ENCODE measurements at regions not wholly inside any gene's neighbourhood (a gene's known extent, or its start where the extent isn't known, plus 50 kb on each side); places are given as distances from the start of the nearest gene placed in this dataset.

DNA sequence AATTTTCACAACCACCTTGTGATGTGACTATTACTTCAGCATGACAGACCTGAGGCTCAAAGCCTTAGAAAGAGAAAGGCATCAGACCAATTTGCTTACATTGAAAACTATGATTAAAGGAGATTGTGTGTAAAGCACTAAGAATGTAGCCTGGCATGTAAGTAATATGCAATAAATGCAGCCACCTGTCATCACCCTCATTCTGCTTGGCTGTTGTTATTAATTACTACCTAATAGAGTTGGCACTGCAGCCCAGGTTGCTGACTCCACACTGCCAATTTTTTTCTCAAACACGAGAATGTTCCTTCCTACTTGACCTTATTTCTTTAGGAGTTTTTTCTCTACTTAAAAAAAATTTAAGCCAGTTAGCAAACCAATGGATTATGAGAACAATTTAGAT, 61.2 kb upstream of the NPVF start:
- TF ChIP-seq, protein P1, sequence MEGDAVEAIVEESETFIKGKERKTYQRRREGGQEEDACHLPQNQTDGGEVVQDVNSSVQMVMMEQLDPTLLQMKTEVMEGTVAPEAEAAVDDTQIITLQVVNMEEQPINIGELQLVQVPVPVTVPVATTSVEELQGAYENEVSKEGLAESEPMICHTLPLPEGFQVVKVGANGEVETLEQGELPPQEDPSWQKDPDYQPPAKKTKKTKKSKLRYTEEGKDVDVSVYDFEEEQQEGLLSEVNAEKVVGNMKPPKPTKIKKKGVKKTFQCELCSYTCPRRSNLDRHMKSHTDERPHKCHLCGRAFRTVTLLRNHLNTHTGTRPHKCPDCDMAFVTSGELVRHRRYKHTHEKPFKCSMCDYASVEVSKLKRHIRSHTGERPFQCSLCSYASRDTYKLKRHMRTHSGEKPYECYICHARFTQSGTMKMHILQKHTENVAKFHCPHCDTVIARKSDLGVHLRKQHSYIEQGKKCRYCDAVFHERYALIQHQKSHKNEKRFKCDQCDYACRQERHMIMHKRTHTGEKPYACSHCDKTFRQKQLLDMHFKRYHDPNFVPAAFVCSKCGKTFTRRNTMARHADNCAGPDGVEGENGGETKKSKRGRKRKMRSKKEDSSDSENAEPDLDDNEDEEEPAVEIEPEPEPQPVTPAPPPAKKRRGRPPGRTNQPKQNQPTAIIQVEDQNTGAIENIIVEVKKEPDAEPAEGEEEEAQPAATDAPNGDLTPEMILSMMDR (IDR thresholded peaks at IDR 0.05; ENCODE audit: insufficient read depth, missing control alignments) = no peak
- DNase-seq (ENCODE audit: insufficient read length, low spot score) (no peak), FAIRE-seq (no peak)

DNA sequence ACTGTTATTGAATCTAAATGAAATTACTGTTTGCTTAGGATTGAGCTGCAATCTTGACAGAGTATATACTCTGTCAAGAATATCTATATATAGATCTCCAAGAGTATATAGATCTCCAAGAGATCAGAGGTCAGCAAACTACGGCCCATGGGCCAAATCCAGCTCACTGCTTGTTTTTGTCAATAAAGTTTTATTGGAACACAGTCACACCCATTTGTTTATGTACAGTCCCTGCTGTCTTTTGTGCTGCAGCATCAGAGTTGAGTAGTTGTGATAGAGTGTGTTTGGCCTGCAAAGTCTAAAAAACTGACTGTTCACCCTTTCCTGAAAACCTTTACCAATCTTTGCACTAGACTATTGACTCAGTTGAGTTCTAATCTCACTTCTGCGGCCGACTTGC, 66.3 kb upstream of the NPVF start:
- TF ChIP-seq, protein P1 (IDR thresholded peaks at IDR 0.05; ENCODE audit: insufficient read depth, missing control alignments) = no peak
- no peak for FAIRE-seq

DNA sequence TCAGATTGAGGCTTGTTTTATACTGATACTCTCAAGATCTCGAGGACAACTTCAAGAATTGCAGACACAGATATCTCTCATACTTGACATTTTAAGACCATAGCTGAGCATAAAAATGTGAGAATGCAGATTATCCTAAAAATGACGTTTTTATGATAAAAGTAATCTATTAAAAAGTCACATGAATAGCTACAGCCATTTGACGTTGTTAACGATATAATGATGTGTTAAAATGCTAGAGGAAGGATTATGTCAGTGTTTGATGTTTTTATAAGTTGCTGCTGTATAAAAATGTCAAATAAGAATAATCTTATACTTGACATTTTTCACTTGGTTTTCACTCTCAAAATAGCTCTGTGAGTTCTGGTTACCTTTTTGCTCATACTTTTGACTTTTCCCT, 67.1 kb upstream of the NPVF start:
- TF ChIP-seq, protein P1 (IDR thresholded peaks at IDR 0.05; ENCODE audit: insufficient read depth, missing control alignments) = no peak
- DNase-seq (ENCODE audit: insufficient read length, low spot score) = no peak
- no peak for FAIRE-seq

More for the DNA sequence above, 66.3 kb upstream of the NPVF start:
- DNase-seq (ENCODE audit: insufficient read length, low spot score) = no peak

DNA sequence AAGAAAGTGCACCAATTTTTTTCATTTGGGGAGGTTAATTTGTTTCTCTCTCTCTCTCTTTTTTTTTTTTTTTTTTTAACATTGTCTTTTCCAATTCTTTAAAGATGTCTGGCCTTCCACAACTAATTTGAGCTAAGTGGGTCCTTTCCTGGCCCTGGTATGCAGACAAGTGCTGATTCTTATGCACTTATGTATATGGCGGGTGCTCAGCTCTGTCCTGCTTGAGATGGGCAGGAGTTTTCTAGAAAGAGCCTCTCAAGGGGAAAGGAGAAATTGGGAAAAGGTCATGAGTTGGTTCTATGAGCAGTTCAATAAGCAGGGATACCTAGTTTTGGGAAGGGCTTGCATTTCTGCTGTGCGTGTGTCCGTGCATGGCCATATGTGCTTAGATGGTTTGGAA, 67.8 kb upstream of the NPVF start:
- no peak for FAIRE-seq
- TF ChIP-seq, protein P1 (IDR thresholded peaks at IDR 0.05; ENCODE audit: insufficient read depth, missing control alignments) = no peak
- no peak for DNase-seq (ENCODE audit: insufficient read length, low spot score)

DNA sequence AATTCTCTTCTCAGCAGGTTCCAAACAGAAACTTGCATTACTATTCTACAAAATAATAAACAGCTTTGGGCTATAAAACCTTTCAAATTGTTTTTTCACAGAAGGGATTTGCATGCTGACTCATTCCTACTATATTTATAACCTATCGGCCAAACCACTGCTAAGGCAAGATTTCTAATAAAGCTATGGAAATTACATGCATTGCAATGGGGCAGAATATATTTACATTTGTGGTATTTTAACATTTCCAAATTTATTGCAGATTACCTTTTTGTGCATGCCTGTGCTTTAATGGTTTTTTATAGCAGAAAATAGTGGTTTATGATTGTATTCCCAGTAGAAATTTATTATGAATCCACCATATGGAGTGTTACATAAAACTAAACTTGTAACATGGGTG, 69.0 kb upstream of the NPVF start:
- TF ChIP-seq, protein P1 (IDR thresholded peaks at IDR 0.05; ENCODE audit: insufficient read depth, missing control alignments) = no peak
- no peak for FAIRE-seq
- DNase-seq (ENCODE audit: insufficient read length, low spot score) = no peak

DNA sequence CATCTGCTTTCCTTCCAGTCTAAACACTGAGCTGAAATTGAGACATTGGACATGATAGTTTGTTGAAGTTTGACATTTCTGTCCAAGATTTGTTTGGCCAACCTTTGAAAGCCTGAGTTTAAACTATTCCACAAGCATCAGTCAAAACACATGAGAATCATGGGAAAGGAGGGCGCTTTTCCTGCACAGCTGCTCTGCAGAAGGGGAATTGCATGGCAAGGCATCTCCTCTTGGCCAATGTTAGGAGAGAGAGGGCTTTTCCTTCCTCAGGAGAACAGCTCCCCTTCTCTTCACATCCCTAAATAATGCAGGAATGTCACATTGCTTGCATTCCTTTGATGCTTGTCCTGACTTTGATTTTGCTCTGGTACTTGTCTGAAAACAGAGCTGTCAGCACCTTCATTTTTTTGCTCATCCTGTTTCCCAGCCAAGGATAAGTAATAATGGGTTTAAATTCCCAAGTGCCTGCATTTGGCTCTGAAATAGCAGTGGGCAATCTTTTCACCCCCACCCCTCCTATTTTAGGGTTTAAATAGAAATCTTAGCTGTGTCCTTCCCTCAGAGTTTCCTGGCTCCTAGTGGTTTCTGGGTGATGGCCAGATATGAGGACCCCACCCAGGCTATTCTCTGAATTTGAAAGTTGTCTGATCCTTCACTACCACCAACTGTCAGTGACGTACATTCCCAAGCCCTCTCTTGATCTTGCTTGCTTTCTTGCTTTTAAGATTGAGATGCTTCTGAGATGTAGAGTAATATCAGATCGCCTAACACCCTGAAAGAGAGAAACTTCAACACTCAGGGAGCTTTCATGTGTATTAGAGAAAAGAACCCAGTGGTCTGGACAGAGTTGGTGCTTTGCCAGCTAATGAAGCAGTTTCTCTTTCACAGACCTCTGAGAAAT, 75.2 kb upstream of the NPVF start:
- TF ChIP-seq, protein P1 (IDR thresholded peaks at IDR 0.05; ENCODE audit: insufficient read depth, missing control alignments) = no peak
- no peak for FAIRE-seq
- DNase-seq (ENCODE audit: insufficient read length, low spot score) = no peak

DNA sequence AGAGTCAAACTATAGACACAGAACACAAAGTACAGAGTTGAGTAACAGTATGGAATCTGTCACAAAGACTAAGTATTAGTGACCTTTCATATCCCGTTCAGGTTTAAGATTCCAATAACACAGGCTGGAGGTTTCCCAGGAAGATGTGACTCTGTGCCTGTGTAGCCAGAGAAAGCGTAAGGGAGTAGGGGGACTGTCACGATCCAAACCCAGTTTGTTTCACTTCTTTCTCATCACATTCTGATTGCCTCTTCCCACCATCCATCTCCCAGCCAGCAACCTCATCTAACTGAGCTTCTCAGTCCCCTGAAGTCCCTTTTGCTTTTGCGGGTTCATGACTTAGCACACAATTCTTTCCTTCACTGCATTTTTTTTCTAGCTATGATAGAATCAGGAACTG, 76.4 kb upstream of the NPVF start:
- TF ChIP-seq, protein P1 (IDR thresholded peaks at IDR 0.05; ENCODE audit: insufficient read depth, missing control alignments) = no peak
- no peak for FAIRE-seq
- DNase-seq (ENCODE audit: insufficient read length, low spot score) = no peak

Data from D721Med (cell line).